Transverse colon (tissue), 4 donors: ENCODE measurements at regions not wholly inside any gene's neighbourhood (a gene's known extent, or its start where the extent isn't known, plus 50 kb on each side); places are given as distances from the start of the nearest gene placed in this dataset.
"Not testable (repeated sequence)": the region's sequence is repeated elsewhere in the genome, so short reads cannot be mapped to it uniquely, and the experiment has no call there.

Experiments
- DNase-seq: peaks from one replicate; pipeline ENCODE4 v3.0.0-alpha.2; 2019
- H3K27ac ChIP-seq, 4 donors: fragments of 200-600 bp; sonication (generic); 2 replicates each; pipeline ENCODE4 v1.5.1; 2016 to 2018; ENCODE audit warnings: inconsistent platforms in 4 of 4
- H3K27me3 ChIP-seq: fragments of 200-600 bp; sonication (generic); 2 replicates; pipeline ENCODE4 v1.5.1; 2017; ENCODE audit warnings: inconsistent platforms
- H3K36me3 ChIP-seq, 4 donors: fragments of 200-600 bp; sonication (generic); 2 replicates each; pipeline ENCODE4 v1.5.1; 2017 to 2019; ENCODE audit warnings: inconsistent platforms in 4 of 4
- H3K4me1 ChIP-seq, 4 donors: fragments of 200-600 bp; sonication (generic); 2 replicates each; pipeline ENCODE4 v1.5.1; 2017 to 2020; ENCODE audit warnings: inconsistent platforms in 4 of 4
- H3K4me3 ChIP-seq, 4 donors: fragments of 200-600 bp; sonication (generic); 1 replicate in 1 of 4; 2 replicates in 3 of 4; pipeline versions ENCODE4 v1.5.1 to v1.6.1; 2017 to 2019; ENCODE audit warnings: inconsistent platforms in 4 of 4
- H3K9me3 ChIP-seq, 2 donors: fragments of 200-600 bp; sonication (generic); 2 replicates each; pipeline ENCODE4 v1.5.1; 2017 to 2019; ENCODE audit warnings: inconsistent platforms in 2 of 2
- CTCF ChIP-seq, 5 experiments: fragments of 200-600 bp in 3 of 5; fragments of 450-650 bp in 2 of 5; sonication (generic) in 3 of 5; IDR thresholded peaks; 1 replicate in 2 of 5; 2 replicates in 3 of 5; pipeline ENCODE4 v1.5.1; 2016 to 2017; ENCODE audit warnings: antibody characterized with exemption in 5 of 5, inconsistent platforms in 3 of 5, mild to moderate bottlenecking in 2 of 5, moderate library complexity in 1 of 5
- EP300 ChIP-seq: sonication (generic); formaldehyde crosslinking; IDR thresholded peaks from one replicate; pipeline ENCODE4 v1.6.1; 2017; ENCODE audit warnings: antibody characterized with exemption, low read depth
- POLR2A ChIP-seq: fragments of 450-650 bp; IDR thresholded peaks from one replicate; pipeline ENCODE4 v1.6.1; 2016; ENCODE audit warnings: antibody characterized with exemption, mild to moderate bottlenecking, moderate library complexity
- POLR2AphosphoS5 ChIP-seq, 3 donors: sonication (generic); formaldehyde crosslinking; IDR thresholded peaks; one replicate each; pipeline ENCODE4 v1.6.1; 2016; ENCODE audit warnings: antibody characterized with exemption in 3 of 3
- WGBS, 2 donors: methylation state at CpG; one replicate each; pipeline ENCODE4 v1.1.5; 2018; ENCODE audit warnings: low coverage in 1 of 2; 5-methylcytosine and 5-hydroxymethylcytosine counted together
- in situ Hi-C, 4 donors: fragments of 200-750 bp; cut with MboI; loops; one replicate each; pipeline versions ENCODE4 v1.15.0 to v1.15.1; 2017; ENCODE audit warnings: low sequenced_read_pairs in 3 of 4, low pct_ligation_motif_present in 1 of 4, low pct_unique_long_range_greater_than_20kb in 1 of 4
- intact Hi-C: fragments of 100-400 bp; cut with DNase I; formaldehyde crosslinking; loops from one replicate; pipeline ENCODE4 v1.15.1; 2023; ENCODE audit warnings: low total_unique reads

DNA sequence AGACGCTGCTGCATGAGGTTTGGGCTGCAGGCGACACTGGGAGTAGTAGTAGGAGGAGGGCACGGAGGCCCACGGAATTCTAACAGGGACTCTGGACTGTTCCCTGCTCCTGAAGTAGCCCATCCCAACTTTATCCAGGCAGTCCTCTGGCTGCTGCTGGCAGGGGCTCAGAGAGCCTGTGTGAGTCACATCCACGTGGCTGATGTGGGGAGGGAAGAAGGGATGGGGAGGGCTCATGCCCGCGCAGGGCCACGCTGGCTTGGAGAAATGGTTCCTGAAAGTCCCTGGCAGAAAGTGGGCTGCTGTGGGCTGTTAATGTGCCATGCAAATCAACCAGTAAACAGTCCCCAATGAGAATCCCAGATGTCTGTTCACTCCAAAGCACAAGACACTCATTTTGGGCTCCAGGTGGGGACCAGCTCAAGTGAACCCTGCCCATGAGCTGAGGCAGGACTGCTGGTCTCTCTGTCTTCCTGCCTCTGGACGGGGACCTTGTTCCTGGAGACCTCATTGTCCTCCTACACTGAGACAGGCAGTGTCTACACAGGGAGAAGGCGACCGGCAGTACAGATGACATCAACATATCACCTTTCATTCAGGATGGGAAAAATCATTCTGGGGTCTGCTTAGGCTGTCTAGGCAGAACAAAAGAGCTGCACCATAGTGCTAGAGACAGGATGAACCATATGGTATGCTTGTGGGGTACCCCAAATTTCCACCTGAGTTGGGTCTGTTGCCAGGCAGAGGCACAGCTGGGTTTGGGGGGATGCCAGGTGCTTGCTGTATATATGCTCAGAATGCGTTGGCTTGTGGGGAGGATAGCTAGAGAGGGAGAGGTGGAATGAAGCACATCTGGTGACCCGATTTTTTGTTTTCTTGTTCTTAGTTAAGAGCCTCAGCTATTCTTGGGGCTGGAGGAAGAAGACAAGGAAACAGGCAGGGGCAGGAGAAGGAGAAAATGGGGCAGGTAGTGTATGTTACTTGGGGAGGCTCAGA lies 57.9 kb upstream of the FMOD start:
- WGBS, 2 donors: 17 to 49% methylated on average over 1 to 13 of the region's 13 CpGs
- H3K36me3 ChIP-seq: no peaks in the 10 kb centered on the region
- intact Hi-C loops: no loop called here
- peaks cover 26 to 58% (median 35%) of the 10 kb centered on the region in 4 donors for H3K4me1 ChIP-seq
- no peaks in the 10 kb centered on the region for H3K27me3 ChIP-seq
- no peak overlapping the region for H3K4me3 ChIP-seq
- H3K27ac ChIP-seq: peak overlapping the region; percentile 70 to 87 (median 72)
- in situ Hi-C loops: no loop called here
- H3K9me3 ChIP-seq: no peaks in the 10 kb centered on the region
- peak; percentile 75 for DNase-seq
- TF ChIP-seq POLR2A (no peak), POLR2AphosphoS5 (IDR thresholded peaks at IDR 0.05) (peak; percentile 62 to 78 (median 63)), CTCF (IDR thresholded peaks at IDR 0.05) (no peak), EP300 (peak; percentile 15)

DNA sequence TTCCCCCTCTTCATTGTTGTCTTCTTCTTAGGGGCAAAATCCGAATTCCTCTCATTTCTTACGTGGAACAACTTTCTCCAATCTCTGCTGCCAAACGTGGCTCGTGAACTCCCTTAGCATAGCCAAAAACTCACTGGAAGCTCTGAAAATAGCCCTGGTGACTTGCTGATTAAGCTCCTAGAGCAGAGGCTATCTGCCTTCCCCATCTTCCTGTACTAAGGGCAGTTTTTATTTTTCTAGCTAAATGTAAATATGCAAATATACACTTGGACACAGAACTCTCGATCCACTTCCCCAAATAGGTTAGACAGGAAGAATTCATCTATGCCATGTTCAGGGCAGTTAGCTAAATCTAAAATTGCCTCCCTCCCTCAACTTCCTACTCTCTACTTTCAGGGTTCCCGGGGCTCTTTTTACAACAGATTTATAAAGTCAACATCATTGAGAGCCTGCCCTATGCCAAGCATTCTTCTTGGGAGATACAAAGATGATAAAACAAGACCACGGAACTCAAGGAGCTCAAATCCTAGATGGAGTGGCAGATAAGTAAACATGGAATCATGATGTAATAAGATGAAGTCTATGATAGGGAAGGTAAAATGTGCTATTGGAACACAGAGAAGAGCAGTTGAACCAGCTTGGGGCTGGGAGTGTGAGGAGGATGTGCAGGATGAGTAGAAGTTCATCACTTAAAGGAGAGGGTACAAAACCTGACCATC lies 59.4 kb upstream of the FMOD start:
- 34 to 41% methylated on average over 5 to 7 of the region's 7 CpGs for WGBS, 2 donors
- H3K36me3 ChIP-seq: no peaks in the 10 kb centered on the region
- peak overlapping the region in 2 of 4 donors; percentile 70 to 87 for H3K27ac ChIP-seq
- H3K4me1 ChIP-seq: peaks cover 26 to 54% (median 35%) of the 10 kb centered on the region in 4 donors
- no peaks in the 10 kb centered on the region for H3K27me3 ChIP-seq
- H3K4me3 ChIP-seq: no peak overlapping the region
- no peak for DNase-seq
- no peaks in the 10 kb centered on the region for H3K9me3 ChIP-seq
- TF ChIP-seq POLR2AphosphoS5 (IDR thresholded peaks at IDR 0.05) (no peak), POLR2A (no peak), CTCF (IDR thresholded peaks at IDR 0.05) (no peak), EP300 (no peak)
- in situ Hi-C loops (no loop called here), intact Hi-C loops (no loop called here)

DNA sequence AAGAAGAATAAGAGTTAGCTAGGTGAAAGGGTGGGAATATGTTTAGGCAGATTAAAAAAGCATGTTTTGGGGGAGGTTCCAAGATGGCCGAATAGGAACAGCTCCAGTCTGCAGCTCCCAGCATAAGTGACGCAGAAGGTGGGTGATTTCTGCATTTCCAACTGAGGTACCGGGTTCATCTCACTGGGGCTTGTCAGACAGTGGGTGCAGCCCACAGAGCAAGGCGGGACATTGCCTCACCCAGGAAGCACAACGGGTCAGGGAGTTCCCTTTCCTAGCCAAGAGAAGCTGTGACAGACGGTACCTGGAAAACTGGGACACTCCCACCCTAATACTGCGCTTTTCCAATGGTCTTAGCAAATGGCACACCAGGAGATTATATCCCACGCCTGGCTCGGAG lies 60.5 kb upstream of the FMOD start:
- H3K27me3 ChIP-seq, in situ Hi-C loops, H3K9me3 ChIP-seq, DNase-seq, H3K36me3 ChIP-seq, H3K27ac ChIP-seq, H3K4me3 ChIP-seq, intact Hi-C loops: not testable (repeated sequence)
- 90 to 93% methylated on average over 2 to 9 of the region's 9 CpGs for whole genome bisulfite sequencing, 2 donors
- H3K4me1 ChIP-seq: peaks cover 20 to 44% (median 31%) of the 10 kb centered on the region in 4 donors

GRCh38 chr1:203419558-203419957 lies 56.0 kb upstream of the PRELP start:
- Histone ChIP-seq H3K27me3 (no peaks in the 10 kb centered on the region), H3K9me3 (no peaks in the 10 kb centered on the region), H3K4me3 (no peak overlapping the region), H3K4me1 (peaks cover under 1 to 14% (median 3%) of the 10 kb centered on the region in 4 donors), H3K36me3 (no peaks in the 10 kb centered on the region), H3K27ac (no peak overlapping the region)
- TF ChIP-seq POLR2A (no peak), POLR2AphosphoS5 (IDR thresholded peaks at IDR 0.05) (no peak), EP300 (no peak), CTCF (IDR thresholded peaks at IDR 0.05) (no peak)
- no peak for DNase-seq
- intact Hi-C loops (no loop called here), in situ Hi-C loops (no loop called here)
